NOMO-1 treated with DMSO at 0.1 percent for 48 hours (cell line): ENCODE measurements at regions not wholly inside any gene's neighbourhood (a gene's known extent, or its start where the extent isn't known, plus 50 kb on each side); places are given as distances from the start of the nearest gene placed in this dataset.
"Not testable (repeated sequence)": the region's sequence is repeated elsewhere in the genome, so short reads cannot be mapped to it uniquely, and the experiment has no call there.

Experiments
- DNase-seq: peaks from one replicate; lab custom pipeline; 2025; ENCODE audit not compliant: unreplicated experiment; lab: John Stamatoyannopoulos, UW

DNA sequence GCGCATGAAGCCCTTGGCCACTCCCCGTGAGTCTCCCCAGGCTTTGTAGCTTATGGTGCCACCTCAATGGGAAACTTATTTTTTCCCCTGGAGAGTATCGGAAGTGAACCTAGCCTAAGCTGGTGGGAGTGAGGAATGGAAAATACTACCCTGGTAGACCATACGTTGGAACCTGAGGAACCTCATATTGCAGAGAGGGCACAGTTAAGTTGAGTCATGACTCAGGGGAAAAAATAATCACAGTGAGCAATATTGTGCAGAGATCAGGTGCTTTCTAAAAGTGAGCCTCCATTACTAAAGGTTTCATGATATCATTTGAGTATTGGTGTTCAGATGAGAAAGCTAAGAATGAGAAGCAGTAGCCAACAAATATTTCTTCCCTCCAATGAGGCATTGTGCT lies 360.5 kb upstream of the NT5C1B start:
- no peak for DNase-seq

DNA sequence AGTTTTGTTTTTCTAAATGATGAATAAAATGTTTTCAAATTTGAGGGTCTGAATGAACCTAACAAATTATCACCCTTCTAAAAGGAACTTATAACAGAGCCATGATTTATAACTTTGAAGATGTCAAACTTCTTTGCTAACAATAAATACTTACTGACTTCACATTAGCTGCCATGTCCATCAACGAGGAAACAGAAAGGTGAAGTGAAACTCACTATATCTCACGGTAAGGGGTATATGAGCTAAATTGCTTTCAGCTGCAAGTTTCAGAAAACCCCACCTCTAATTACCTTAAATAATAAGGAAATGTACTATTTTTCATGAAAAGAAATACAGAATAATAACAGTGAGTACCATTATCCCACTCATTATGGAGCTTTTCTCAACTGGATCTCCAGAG lies 350.8 kb upstream of the NT5C1B start:
- no peak for DNase-seq

DNA sequence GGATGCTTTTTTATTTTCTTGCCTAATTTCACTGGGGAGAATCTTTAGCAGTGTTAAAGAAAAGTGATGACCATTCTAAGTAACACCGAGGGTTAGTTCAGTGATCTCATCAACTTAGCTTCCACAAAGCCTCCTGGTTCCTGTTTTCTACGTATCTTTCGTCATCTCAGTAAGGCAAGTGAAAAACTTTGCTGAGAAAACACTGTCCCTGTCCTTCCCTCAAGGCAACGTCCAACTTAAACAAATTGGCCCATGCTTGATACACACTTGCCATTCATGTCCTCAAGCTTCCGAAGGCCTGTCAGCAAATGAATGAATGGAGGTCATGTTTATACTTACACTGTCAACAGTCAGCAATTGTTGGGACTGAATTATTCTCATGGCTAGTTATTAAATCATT lies 350.4 kb upstream of the NT5C1B start:
- DNase-seq, result not testable (repeated sequence)

DNA sequence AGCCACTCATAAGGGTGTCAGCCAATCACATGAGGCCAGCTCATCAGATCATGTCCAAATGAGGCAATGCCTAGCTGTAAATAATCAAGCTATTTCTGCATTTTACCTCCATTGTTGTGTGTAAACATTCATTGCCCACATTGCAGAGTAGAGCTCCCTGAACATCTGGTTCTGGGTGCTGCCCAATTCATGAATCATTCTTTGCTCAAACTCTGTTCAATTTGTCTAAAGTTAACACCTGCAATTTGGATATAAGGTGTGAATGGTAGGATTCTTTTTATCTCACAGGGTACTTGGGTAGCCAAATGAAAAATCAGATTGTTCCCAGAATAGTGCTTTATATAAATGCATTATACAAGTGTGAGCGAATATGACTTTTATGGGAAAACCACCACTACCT lies 345.5 kb upstream of the NT5C1B start:
- DNase-seq, result no peak

DNA sequence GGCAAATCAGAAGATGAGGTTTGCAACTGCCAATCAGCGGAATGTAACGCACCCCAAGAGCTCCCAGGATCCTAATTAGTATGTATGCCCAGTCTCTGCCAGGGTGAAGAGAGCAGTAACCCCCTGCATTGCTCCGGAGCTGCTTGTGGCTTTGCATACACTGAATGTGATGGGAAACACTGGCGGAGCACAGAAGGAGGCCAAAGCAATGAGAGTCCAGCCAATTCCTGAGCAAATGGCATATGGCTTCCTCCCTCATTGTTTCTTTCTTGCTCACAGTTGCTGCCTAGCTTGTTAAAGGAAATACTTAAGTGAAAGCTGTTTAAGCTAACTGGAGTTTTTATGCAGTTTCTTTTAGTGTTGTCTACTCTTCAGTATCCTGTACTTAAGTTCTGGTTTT lies 343.5 kb upstream of the NT5C1B start:
- DNase-seq, result no peak

DNA sequence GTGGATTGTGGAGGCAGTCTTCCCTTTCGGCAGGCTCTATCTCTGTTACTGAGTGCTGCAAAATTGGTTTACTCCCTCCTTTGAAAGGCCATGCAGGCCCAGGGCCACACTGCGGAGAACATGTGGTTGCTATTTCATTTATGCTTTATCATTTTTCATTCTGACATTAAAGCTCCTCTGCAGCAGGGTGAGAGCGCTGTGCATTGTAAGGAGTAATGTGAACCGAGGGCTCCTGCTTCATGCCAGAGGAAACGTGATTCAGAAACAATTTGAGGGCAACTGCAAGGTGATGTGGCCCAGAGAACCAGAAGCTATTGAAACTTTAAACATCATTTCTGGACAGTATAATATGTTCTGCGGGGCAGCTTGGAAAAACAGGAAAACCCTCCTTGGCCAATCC lies 341.6 kb upstream of the NT5C1B start:
- no peak for DNase-seq

DNA sequence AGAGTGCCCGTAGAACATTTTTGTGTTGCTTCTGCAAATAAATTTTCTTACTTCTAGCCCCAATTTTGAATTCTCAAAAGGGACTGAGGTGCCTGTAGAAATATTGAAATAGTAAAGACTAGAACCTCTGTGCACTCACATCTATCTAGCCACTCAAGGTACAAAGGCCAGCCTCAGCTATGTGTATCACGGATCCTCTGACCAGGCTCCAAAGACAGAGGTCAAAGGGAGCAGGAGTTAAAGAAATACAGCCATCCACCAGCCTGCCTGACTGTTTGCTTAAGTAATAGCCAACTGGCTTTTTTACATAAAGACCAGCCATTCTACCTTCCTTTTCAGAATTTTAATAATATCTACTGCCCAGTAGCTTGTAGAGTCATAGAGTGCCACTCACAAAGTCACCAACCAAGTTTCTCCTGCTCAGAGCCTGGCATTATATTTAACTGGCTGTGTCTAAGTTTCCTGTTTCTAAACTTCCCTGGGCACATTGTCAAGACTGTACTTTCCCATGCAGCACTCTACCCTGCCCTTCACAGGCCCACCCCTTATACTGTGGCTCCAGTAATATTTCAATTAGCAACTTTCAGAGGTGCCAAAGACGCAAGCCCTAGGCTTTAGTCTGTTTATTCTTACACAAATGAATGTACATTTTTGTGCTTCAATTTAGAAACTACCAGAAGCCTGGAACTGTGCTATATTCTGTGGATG lies 338.3 kb upstream of the NT5C1B start:
- no peak for DNase-seq

DNA sequence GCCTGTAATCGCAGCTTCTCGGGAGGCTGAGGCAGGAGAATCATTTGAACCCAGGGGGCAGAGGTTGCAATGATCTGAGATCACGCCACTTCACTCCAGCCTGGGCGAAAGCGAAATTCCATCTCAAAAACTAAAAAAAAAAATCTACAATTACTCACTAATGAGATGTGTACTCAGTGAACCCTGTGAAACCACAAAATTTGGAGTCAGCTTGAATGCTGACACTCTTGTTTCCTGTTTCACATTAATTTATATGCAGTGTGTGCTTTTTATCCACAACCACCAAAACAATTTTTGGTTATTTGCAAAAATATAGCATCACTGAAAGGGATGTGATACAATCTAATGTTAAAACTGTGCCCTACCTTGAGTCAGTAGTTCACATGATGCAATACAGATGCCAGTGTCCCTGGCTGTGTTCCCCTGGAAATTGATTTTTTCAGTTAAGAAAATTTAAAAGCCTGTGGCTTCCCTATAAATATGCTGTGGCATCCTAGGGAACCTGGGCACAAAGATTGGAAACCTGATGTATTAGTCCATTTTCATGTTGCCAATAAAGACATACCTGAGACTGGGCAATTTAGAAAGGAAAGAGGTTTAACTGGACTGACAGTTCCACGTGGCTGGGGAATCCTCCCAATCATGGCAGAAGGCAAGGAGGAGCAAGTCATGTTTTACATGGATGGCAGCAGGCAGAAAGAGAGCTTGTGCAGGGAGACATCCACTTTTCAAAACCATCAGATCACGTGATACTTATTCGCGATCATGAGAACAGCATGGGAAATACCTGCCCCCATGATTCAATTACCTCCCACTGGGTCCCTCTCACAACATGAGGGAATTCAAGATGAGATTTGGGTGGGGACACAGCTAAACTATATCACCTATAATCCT lies 337.5 kb upstream of the NT5C1B start:
- DNase-seq, result no peak

DNA sequence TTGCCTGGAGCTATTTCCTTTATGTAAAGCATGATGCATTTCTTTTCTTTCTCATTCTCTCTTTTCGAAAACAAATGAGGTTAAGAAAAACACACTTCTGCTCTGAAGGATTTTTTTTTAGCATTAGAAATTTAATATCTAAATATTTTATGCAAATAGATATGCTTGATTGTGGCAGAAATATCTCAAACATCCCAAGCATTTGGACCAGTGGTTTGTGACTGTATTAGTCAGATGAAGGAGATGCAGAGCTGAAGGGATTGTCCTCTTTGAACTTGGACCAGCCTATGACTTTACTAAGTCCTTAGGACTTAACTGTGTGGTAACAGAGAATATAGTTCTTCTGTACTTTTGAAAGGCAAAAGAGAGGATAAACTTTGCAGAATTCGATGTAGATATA lies 335.9 kb upstream of the NT5C1B start:
- DNase-seq, result no peak

DNA sequence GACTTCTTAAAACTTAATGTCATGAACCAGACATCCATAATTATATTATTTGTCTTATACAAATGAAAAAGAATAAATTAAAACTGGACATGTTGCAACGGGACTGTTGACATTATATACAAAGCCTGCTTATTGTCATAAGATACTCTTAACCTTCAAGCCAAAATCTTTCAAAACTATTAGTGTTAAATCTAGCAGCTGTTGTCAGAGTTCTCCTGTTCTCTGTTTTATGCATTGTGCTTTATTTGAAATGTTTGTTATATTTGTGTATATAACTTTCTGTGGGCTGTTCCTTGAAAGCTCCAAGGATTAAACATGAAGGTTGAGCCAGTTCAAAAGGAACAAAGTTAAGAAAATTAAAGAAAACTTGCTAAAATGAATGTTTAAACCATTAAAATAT lies 335.5 kb upstream of the NT5C1B start:
- no peak for DNase-seq

DNA sequence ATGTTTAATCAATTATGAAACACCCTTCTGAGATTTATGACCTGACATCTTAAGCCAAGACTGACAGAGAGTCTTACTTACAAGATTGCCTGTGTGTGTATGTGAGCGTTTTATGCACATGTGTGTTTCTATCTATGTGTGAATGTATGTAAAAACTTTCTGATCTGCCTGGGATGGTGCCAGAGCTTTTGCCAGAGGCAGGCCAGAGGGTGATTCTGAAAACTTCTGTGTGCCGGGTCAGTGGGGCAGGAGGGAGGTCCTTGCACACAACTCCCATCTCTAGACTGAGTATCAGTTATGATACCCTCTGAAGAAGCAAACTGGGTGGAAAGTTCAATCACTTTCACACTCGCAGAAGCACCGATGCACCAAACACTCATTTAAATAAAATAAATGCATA lies 335.0 kb upstream of the NT5C1B start:
- no peak for DNase-seq

DNA sequence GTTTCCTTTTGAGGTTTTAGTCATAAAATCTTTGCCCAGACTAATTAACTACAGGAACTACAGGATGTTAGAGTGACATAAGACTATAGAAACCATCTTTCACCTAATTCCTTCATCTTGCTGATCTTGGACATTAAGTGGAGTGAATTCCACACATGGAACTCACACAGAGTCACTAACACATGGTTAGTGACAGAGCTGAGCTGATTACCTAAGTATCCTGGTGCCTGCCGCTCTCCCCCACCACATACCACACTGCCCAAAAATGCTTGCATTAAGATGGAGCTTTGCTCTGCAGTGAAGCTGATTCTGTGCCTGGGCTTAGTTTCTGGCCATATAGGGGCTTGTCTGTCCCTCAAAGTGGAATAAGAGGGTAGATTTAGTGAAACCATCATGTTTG lies 332.9 kb upstream of the NT5C1B start:
- DNase-seq, result no peak

DNA sequence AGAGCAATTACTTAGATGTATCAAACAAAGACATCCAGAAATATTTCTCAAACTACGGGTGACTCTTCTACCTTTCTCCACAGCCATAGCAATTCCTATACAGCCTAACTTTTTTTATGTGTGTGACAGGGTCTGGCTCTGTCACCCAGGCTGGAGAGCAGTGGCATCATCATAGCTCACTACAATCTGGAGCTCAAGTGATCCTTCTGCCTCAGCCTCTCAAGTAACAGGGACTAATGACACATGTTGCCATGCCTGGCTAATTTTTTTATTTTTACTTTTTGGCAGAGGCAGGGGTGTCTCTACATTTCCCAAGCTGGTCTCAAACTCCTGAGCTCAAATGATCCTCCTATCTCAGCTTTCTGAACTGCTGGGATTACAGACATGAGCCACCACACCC lies 328.9 kb upstream of the NT5C1B start:
- DNase-seq, result no peak

DNA sequence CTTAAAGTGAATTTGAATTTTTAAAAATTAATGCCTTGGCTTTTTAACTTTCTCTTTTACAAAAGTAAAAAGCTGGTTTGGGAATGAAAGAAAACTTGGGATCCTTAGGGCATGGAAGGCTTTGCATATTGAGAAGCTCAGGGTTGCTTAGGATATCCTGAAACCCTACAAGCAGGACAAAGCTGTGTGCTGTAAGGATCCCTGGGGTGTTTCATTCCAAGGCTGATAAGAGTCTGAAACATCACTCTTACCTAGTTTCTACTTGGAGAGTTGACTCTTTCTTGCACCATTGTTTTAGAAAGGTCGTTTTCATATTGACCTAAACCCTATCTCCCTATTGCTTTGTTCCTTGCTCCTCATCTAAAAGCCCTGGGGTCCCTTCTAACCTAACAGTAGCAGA lies 325.9 kb upstream of the NT5C1B start:
- no peak for DNase-seq

DNA sequence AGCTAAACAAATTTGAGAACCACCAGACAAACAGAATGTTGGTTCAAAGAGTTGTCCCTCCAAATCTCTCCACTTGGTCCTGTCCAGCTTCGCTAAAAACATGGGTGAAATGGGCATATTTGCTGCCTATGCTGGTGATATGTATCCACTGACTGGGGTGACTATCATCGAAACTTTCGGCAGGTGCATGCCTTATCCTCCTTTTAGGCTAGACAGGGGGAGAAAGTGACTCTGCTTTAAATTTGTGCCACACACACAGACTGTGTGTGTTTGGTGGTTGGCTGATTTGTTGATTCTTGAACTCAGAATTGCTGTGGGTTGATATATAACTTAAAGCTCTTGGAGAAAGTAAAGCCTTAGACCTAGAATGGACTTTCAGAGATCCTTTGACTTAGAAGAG lies 324.1 kb upstream of the NT5C1B start:
- DNase-seq, result no peak

DNA sequence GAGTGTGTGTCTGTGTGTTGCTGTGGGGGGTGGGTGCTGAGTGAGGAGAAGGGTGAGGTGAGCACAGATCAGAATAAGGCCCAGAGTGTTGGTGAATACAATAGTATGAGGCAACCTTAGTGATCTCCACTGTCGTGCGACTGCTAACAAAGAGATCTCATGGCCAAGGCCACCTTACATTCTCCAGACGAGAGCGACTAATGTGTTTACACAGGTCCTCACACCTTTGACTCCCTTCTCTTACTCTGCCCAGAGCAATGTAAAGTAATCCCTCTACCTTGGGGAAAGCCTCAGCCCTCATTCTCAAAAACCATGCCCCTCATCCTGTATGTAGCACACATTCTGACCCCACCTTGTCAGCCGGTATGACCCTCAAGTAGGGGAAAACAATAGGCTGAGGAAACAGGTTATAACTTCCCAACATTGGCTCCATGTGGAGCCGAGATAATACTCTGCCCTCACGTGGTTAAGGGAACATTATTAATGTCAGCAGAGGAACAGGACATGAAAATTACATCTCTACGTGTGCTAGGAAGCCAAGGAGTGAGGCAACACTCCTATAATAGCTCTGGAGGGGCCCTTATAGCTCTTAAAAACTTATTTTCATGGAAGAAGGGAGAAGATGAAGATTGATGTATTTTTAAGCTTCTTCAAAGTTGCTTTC lies 323.0 kb upstream of the NT5C1B start:
- no peak for DNase-seq

DNA sequence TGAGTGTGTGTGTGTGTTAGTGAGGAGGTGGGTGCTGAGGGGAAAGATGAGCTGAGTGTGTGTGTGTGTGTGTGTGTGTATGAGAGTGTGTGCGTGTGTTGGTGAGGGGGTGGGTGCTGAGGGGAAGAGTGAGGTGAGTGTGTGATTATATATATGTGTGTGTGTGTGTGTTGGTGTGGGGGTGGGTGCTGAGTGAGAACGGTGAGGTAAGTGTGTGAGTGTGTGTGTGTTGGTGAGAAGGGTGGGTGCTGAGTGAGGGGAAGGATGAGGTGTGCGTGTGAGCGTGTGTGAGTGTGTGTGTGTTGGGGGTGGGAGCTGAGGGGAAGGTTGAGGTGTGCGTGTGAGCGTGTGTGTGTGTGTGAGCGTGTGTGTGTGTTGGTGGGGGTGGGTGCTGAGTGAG lies 322.0 kb upstream of the NT5C1B start:
- no peak for DNase-seq

DNA sequence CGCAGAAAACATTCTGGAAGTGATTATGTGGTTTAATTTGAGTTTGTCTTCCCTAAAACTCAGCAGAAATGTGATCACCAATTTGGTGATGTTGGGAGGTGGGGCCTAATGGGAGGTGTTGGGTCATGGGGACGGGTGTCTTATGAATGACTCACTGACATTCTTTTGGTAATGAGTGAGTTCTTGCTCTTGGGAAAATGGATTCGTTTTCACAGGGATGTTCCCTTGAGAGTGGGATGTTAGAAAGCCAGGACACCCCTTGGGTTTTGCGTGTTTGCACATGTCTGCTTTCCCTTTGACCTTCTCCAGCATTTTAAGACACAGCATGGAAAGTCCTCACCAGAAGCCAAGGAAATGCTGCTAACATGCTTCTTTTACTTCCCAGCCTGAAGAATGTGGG lies 321.5 kb upstream of the NT5C1B start:
- DNase-seq, result no peak

DNA sequence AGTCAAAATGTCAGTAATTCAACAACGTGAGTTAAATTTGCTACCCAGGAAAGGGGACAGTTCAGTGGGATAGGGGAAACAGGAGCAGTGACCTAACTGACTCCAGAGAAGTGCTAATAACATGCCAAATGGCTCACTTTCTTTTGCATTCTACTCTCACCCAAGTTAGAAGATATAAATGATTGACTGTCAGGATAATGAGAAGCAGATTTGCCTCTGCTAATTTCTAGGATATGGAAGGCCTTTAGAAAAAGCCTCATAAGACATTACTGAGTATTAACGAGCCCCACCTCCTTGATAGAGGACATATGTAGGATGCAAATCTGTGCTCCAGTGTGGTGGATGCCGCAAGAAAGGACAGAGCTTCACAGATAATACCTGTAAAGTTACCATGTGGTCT lies 318.6 kb upstream of the NT5C1B start:
- DNase-seq, result no peak

DNA sequence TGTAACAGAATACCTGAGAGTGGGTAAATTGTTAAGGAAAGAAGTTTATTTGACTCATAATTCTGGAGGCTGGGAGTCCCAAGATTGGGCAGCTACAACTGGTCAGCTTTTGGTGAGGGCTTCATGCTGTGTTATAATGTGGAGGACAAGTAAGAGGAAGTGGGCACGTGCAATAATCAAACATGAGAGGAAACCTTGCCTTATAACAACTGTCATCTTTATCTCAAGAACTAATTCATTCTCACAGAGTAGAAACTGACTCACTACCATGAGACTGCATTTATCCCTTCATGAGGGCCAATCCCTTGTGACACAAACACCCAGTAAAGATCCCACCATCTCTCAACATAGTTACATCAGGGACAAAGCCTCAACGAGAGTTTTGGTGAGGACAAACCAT lies 318.1 kb upstream of the NT5C1B start:
- no peak for DNase-seq

DNA sequence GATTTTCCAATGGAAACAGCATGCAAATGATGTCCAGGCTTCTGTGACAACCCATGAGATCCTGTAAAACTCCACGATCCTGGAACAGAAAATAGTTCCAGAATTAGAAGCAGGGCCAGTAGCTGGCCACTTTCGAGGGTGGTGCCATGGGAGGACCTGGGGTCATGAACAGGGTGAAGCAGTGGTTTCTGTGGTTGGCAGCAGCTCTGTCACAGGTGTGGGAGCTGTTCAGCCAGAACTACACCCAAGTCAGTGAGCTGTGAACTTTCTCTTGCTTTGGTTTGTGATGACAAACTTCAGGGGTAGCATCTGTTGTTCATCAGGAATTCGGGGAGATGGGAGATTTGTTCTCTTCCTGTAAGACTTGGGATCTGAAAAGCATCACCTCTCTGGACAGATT lies 314.4 kb upstream of the NT5C1B start:
- DNase-seq, result no peak

DNA sequence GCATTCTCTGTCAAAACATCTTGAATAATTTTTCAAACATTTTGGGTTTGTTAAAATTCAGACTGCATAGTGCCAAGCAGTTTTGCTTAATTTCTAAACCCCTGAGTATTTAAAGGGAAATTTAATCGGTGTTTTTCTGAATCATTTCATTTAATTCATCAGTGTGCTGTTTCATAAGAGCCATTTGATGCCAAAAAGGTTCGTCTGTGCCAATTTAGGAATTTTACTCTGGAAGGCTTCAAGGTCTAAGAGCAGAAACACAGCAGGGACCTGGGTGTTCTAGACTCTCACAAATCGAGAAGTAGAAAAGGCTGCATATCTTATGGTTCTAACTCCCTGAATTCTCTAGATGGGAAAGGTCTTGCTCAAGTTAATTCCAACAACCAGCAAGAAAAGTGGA lies 311.9 kb upstream of the NT5C1B start:
- no peak for DNase-seq
